PC-3 (cell line): ENCODE measurements at regions not wholly inside any gene's neighbourhood (a gene's known extent, or its start where the extent isn't known, plus 50 kb on each side); places are given as distances from the start of the nearest gene placed in this dataset.

Experiments used
- ATAC-seq: fragments of 200-7000 bp; cut with Tn5 transposase; 2 replicates; pipeline ENCODE4 v1.9.1; 2020; ENCODE audit warnings: mild to moderate bottlenecking, moderate library complexity
- BruUV-seq: library from RNA; stranded (reverse); fragments of 400-500 nt; replicated peaks from 2 replicates; lab custom pipeline; 2021; lab: Mats Ljungman, UMichigan
- CTCF ChIA-PET: fragments of 300-600 bp; sonication (Branson Sonifier 250); formaldehyde crosslinking; loops from one replicate; lab custom pipeline; 2022; ENCODE audit warnings: antibody characterized with exemption; lab: Charles Lee
- POLR2A ChIA-PET: fragments of 300-600 bp; sonication (Branson Sonifier 250); formaldehyde crosslinking; loops from one replicate; lab custom pipeline; 2022; ENCODE audit warnings: antibody characterized with exemption; ENCODE audit not compliant: unreplicated experiment; lab: Charles Lee
- DNase-seq: peaks from one replicate; pipeline ENCODE4 v3.0.0-alpha.2; 2015
- H2AFZ ChIP-seq: fragments of 300-600 bp; sonication (generic); 2 replicates; pipeline ENCODE4 v1.6.0; 2016; ENCODE audit warnings: antibody characterized with exemption, low read length
- H3F3A ChIP-seq: fragments of 300-600 bp; sonication (generic); one replicate; pipeline ENCODE4 v1.6.0; 2017; ENCODE audit warnings: antibody characterized with exemption, low read length, control low read depth, mild to moderate bottlenecking; ENCODE audit not compliant: unreplicated experiment
- H3K27ac ChIP-seq: fragments of 300-600 bp; sonication (generic); 2 replicates; pipeline ENCODE4 v1.5.1; 2016; ENCODE audit warnings: mild to moderate bottlenecking, low read length
- H3K27me3 ChIP-seq: fragments of 300-600 bp; sonication (generic); 2 replicates; pipeline ENCODE4 v1.6.1; 2016; ENCODE audit warnings: low read length, mixed read lengths
- H3K36me3 ChIP-seq: fragments of 300-600 bp; sonication (generic); 2 replicates; pipeline ENCODE4 v1.6.1; 2016; ENCODE audit warnings: low read depth, mixed run types, low read length, mixed read lengths
- H3K4me1 ChIP-seq: fragments of 300-600 bp; sonication (generic); 2 replicates; pipeline ENCODE4 v1.5.1; 2016; ENCODE audit warnings: low read length; ENCODE audit not compliant: insufficient read depth
- H3K4me2 ChIP-seq: fragments of 300-600 bp; sonication (generic); 2 replicates; pipeline ENCODE4 v1.6.0; 2016; ENCODE audit warnings: low read length
- H3K4me3 ChIP-seq: fragments of 300-600 bp; sonication (generic); 2 replicates; pipeline ENCODE4 v1.5.1; 2016; ENCODE audit warnings: mild to moderate bottlenecking, low read length, mixed read lengths
- H3K79me2 ChIP-seq: fragments of 300-600 bp; sonication (generic); 2 replicates; pipeline ENCODE4 v1.6.1; 2017; ENCODE audit warnings: low read length, mixed read lengths
- H3K9ac ChIP-seq: fragments of 300-600 bp; sonication (generic); 2 replicates; pipeline ENCODE4 v1.6.0; 2016; ENCODE audit warnings: mild to moderate bottlenecking, low read length
- H3K9me2 ChIP-seq: fragments of 300-600 bp; sonication (generic); replicated peaks from 2 replicates; pipeline ENCODE4 v1.6.1; 2016; ENCODE audit warnings: mixed run types, low read length, mixed read lengths
- H3K9me3 ChIP-seq: fragments of 300-600 bp; sonication (generic); 2 replicates; pipeline ENCODE4 v1.6.1; 2016; ENCODE audit warnings: low read length, mixed read lengths
- H4K20me1 ChIP-seq: fragments of 300-600 bp; sonication (generic); 2 replicates; pipeline ENCODE4 v1.6.1; 2016; ENCODE audit warnings: low read length, mixed read lengths
- CTCF ChIP-seq: fragments of 300-600 bp; sonication (generic); conservative IDR thresholded peaks from 2 replicates; pipeline ENCODE4 v1.5.1; 2017; ENCODE audit warnings: antibody characterized with exemption, low read depth, mild to moderate bottlenecking, low read length
- EZH2 ChIP-seq: fragments of 300-600 bp; sonication (generic); IDR thresholded peaks from one replicate; pipeline ENCODE4 v1.6.1; 2017; ENCODE audit warnings: antibody characterized with exemption, mild to moderate bottlenecking, low read length; ENCODE audit not compliant: unreplicated experiment
- EZH2phosphoT487 ChIP-seq: fragments of 300-600 bp; sonication (generic); IDR thresholded peaks from 2 replicates; pipeline ENCODE4 v1.6.1; 2018; ENCODE audit warnings: mild to moderate bottlenecking, antibody characterized with exemption, low read length, borderline replicate concordance
- intact Hi-C: fragments of 100-400 bp; cut with micrococcal nuclease; formaldehyde crosslinking; loops from 2 replicates; pipeline ENCODE4 v1.9.0; 2023

GRCh38 chr4:187084701-187085100, 361.0 kb upstream of the FAT1 start:
- no peaks in the 10 kb centered on the region for H3K4me1 ChIP-seq
- DNase-seq (no peak), ATAC-seq (no peak)
- no peaks in the 10 kb centered on the region for H3K9me3 ChIP-seq
- no peak overlapping the region for H3K4me2 ChIP-seq
- ChIA-PET POLR2A (no interaction called here), CTCF (no interaction called here)
- no peaks in the 10 kb centered on the region for H3F3A ChIP-seq
- intact Hi-C loops: no loop called here
- H3K27ac ChIP-seq: no peak overlapping the region
- no peaks in the 10 kb centered on the region for H3K27me3 ChIP-seq
- no TSS peak for BruUV-seq
- H3K9me2 ChIP-seq: no peaks in the 10 kb centered on the region
- H3K4me3 ChIP-seq: no peak overlapping the region
- H2AFZ ChIP-seq: no peak overlapping the region
- TF ChIP-seq EZH2 (no peak), EZH2phosphoT487 (no peak), CTCF (no peak)
- no peaks in the 10 kb centered on the region for H3K36me3 ChIP-seq
- no peak overlapping the region for H3K9ac ChIP-seq
- H3K79me2 ChIP-seq: no peaks in the 10 kb centered on the region
- H4K20me1 ChIP-seq: no peaks in the 10 kb centered on the region

DNA sequence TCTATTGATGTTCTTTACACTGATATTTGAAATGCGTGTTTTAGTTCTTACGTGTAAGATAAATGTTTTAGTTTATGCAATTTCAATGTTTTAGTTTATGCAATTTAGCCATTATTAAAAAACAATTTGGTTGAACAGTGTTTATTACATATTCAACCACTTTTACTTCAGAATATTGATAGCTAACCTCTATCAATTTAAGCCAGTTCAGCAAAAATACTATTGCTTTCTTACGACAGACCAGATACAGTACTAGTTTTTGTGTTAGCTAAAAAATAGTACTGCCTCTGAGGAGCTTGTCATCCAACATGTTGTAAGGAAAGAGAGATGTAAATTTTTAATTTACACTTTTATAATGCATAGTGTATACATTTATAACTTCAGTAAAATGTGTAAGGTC, 361.7 kb upstream of the FAT1 start:
- no peaks in the 10 kb centered on the region for H3K27me3 ChIP-seq
- no peaks in the 10 kb centered on the region for H3K36me3 ChIP-seq
- H3K4me3 ChIP-seq: no peak overlapping the region
- DNase-seq: no peak
- no peaks in the 10 kb centered on the region for H3K9me2 ChIP-seq
- no TSS peak for BruUV-seq
- no peak overlapping the region for H2AFZ ChIP-seq
- H3K9ac ChIP-seq: no peak overlapping the region
- no peaks in the 10 kb centered on the region for H3K4me1 ChIP-seq
- H4K20me1 ChIP-seq: no peaks in the 10 kb centered on the region
- H3K9me3 ChIP-seq: no peaks in the 10 kb centered on the region
- ChIA-PET POLR2A (no interaction called here), CTCF (no interaction called here)
- TF ChIP-seq CTCF (no peak), EZH2phosphoT487 (no peak), EZH2 (no peak)
- H3F3A ChIP-seq: no peaks in the 10 kb centered on the region
- no peak for ATAC-seq
- no peaks in the 10 kb centered on the region for H3K79me2 ChIP-seq
- intact Hi-C loops: no loop called here
- H3K27ac ChIP-seq: no peak overlapping the region
- H3K4me2 ChIP-seq: no peak overlapping the region

GRCh38 chr4:187086151-187086550, 362.5 kb upstream of the FAT1 start:
- H3K27ac ChIP-seq: no peak overlapping the region
- no peak overlapping the region for H3K4me2 ChIP-seq
- no peak overlapping the region for H3K9ac ChIP-seq
- ATAC-seq (no peak), DNase-seq (no peak)
- POLR2A ChIA-PET: no interaction called here
- no TSS peak for BruUV-seq
- H3K36me3 ChIP-seq: no peaks in the 10 kb centered on the region
- intact Hi-C loops: no loop called here
- no peak overlapping the region for H2AFZ ChIP-seq
- no peaks in the 10 kb centered on the region for H3K79me2 ChIP-seq
- no peaks in the 10 kb centered on the region for H3K9me3 ChIP-seq
- no peaks in the 10 kb centered on the region for H3K9me2 ChIP-seq
- no peak overlapping the region for H3K4me3 ChIP-seq
- TF ChIP-seq EZH2phosphoT487 (no peak), CTCF (no peak), EZH2 (no peak)
- H4K20me1 ChIP-seq: no peaks in the 10 kb centered on the region
- no peaks in the 10 kb centered on the region for H3F3A ChIP-seq
- no peaks in the 10 kb centered on the region for H3K27me3 ChIP-seq
- CTCF ChIA-PET: no interaction called here
- no peaks in the 10 kb centered on the region for H3K4me1 ChIP-seq
